SIG-M5 treated with dmso at 0.1 percent for 504 hours (cell line): ENCODE measurements at regions not wholly inside any gene's neighbourhood (a gene's known extent, or its start where the extent isn't known, plus 50 kb on each side); places are given as distances from the start of the nearest gene placed in this dataset.

Experiments used
- DNase-seq: peaks from one replicate; lab custom pipeline; 2025; ENCODE audit not compliant: unreplicated experiment; lab: John Stamatoyannopoulos, UW

DNA sequence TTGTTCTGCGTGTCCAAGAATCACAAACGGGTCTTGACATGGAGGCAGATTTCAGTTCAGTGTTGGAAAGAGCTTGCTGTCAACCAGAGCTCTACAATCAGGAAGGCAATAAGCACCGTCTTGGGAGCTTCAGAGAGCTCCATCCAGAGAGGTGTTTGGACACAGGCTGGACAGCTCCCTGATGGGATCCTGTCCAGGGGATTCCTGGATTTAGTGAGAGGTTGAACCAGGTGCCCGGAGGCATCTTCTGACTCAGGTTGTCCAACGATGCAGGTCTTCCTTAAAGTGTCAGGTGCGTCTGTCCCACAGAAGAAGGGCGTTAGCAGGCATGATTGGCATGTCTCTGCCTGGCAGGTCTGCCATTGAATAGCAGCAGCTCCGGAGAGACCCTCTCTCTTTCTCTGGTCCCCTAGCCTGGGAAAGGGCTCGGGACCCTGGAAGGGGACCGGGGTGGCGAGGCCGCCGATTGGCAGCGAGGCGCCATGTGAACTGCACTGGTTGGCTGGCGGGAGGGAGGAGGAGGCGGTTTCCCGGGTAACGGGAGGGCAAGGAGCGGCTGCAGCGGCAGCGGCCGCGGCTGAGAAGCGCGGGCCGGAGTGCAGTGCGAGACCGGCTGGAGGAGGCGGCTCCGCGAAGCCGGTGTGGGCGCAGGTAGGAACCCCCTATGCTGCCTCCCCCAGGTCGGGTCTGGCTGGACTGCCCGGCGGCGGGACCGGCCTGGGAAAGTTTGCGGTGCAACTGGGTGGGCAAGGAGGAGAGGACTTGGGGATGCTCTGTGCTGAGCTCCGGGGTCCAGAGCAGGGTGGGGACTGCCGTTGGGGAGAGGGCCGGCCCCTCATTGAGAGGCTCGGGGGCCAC is 104.1 kb upstream of the E2F8 start:
- peak; percentile 3 for DNase-seq

DNA sequence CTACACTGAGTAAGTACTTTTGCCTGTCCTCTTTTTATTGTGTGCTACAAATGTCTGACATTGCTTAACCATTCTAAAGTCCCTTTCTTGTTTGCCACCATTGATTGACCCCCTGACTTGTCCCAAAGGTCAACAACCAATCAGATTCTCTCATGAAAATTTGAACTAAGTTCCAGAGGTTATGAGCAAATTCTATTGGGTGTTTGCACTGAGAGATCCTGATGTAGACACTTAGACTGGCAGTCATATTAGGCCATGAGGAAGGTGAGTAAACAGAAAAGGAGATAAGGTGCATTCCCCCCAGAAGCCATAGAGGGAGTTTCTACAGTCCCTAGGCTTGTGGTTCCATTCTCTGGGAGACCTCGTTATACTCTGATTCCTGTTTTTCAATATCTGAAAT is 101.3 kb upstream of the E2F8 start:
- no peak for DNase-seq

DNA sequence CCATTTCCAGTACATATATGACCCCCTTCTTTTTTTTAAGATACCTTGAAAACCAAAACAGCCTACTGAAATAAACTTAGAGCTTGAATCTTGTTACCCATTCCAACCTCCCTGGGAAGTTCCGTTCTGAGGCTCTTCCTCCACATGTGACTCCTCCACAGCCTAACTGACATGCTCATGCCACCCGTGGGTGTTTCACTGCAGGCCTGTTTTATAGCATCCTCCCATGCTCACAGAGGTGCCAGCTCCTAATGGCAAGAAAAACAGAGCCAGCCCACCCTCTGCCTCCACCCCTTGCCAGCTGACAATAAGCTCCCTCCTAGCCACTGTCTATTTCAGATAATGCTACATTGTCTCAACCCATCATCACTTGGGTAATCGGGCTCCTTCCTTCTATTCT is 97.6 kb upstream of the E2F8 start:
- DNase-seq: no peak

DNA sequence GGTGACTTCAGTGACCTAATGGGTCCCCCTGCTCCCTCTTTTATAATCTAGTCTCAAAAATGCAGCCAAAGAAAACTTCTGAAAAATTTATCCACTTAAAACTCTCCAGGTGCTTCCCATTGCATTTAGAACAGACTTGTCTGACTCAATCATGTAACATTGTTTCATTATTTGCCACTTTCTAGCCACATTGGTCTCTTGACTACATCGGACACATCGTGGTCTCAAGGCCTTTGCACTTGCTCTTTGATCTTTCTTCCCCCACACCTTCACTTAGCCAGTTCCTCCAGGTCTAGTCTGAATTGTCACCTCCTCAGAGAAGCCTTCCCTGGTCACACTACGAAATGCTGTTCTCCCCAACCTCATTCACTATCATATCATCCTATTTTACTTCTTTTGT is 97.0 kb upstream of the E2F8 start:
- no peak for DNase-seq

DNA sequence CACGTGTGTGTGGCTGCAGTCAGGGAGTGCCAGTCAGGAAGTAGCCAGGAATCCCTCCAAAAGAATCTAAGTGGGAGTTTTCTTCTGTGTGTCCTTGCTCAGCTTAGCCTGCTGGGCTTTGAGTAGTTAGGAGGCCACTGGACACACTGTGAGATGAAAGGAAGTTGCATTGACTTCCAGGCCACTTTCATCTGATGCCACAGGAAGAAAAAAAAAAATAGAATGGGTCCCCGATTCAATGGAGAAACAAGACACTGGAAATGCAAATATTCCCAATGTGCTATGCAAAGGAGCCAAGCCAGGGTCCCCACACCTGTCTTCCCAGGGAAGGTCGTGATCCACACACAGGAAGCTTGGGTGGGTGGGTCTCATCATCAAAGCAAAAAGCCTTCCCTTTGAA is 95.6 kb upstream of the E2F8 start:
- no peak for DNase-seq

DNA sequence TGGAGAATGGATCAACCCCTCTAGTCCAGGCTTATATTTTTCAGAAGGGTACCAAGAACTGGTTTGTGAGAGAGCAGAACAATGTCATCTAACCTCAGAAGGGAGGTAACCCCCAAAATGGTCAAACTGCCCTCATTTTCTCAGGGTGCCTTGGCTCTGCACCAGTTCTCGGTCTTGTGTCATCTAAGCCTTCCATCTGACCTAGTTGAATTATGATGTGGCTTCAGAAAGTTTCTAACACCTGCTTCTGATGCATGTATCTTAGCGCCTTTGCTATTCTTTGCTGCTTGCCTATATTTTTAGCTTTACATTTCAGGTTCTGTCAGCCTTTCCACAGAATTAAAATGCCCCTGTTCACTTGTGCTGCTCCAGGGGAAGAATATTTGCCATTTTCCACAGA is 91.7 kb upstream of the E2F8 start:
- DNase-seq: no peak

DNA sequence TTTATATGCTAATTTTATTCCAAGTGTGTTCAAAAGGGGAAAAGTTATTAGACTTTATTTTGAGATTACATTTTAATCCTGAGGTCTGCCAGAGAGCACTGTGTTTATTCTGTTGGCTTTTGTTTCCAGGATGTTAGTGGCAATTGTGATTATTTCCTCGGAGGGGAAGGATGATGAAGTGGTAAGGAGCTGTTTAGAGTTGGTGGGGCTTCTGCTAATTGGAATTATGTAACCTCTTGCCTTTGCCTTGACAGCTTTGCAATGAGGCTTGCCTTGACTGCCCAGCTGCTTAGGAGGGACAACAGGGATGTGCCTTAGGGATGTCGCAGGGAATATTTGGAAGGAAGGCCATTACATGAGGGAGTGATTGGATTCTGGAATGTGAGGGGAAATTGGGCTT is 89.7 kb upstream of the E2F8 start:
- no peak for DNase-seq

GRCh38 chr11:19329970-19330369 is 89.2 kb upstream of the E2F8 start:
- DNase-seq: no peak

DNA sequence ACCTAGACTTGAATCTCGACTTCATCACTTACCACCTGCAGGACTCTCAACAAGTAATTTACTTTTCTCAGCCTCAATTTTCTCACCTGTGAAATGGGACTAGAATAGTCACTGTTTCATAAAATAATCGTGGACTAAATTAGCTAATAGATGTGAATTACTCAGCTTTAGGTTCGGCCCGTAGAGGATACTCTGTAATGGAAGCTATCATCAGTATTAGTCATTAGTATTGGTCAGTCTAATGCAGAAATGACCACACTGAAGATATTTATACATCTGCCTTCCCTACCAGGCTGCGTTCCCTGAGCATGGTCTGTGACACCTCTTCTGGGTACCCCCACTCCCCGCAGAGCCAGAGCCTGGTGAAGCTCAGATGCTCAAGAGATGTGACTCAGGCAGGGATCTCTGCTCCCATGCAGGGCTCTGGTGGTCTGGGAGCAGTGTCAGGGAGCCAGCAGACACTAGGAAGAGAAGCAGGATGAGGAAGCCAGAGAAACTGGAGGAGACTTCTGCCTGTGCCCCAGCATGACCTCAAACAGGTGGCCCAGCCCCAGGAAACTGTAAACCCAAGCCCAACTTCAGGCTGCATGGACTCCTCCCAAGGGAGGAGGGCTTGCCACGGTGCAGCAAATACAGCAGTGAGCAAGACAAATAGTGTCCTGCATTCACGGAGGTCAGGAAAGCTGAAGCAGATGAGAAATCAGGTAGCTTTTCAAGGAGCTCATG is 88.0 kb upstream of the E2F8 start:
- DNase-seq: no peak

DNA sequence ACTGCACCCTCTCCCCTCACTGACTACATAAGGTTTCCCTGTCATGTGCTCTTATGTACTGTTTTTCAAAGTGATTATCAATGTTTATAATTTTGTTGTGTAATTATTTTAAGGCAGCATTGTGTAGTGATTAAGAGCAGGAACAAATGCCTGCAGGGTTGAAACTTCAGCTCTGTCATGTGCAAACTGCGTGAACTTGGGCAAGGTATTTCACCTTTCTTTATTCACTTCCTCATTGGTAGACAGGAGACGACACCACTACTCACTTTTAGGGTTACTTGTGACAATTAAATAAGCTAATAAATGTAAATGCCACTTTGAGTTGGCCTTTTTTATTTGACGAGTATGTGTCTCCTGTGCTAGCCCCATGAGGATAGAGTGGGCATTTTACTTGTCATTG is 86.5 kb upstream of the E2F8 start:
- DNase-seq: no peak

GRCh38 chr11:19326499-19326898 is 85.8 kb upstream of the E2F8 start:
- DNase-seq: no peak

DNA sequence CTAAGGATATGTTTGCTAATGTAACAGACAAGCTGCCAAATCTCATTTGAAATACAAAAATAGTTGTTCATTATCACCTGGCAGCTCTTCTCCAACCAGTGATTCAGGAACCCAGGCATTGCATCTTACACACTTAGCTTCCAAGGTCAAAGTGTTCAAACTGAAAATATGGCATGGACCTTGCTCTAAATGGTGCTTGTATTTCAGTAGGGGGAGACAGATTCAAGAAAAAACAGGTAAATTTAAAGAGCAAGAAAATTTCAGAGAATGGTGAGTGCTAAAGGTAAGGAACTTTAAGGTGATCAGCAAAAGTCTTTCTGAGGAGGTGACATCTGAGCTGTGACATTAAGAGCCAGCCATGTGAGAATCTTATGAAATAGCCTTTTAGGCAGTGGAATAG is 82.8 kb upstream of the E2F8 start:
- no peak for DNase-seq

DNA sequence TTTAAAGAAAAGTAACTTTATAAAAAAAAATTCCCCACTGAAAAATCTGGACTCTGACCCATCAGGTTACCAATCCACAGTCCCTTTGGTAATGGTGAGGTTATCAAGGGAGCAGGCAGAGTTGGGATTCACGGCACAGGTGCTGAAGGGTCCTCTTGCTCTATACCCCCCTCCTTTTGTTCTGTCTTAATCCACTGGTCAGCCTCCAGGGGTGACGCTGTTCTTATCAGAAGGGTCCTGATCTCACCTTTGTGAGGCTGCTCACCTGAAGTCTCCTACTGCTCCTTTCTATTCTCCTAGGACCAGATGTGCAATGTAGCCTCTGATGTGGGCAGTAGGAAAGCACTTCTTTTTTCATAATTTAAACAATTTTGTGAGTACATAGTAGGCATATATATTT is 80.6 kb upstream of the E2F8 start:
- no peak for DNase-seq

GRCh38 chr11:19320827-19321226 is 80.1 kb upstream of the E2F8 start:
- DNase-seq: no peak

GRCh38 chr11:19316434-19316833 is 75.7 kb upstream of the E2F8 start:
- DNase-seq: no peak

- DNase-seq: no peak
Observed at GRCh38 chr11:19315511-19315910, 74.8 kb upstream of the E2F8 start.

DNA sequence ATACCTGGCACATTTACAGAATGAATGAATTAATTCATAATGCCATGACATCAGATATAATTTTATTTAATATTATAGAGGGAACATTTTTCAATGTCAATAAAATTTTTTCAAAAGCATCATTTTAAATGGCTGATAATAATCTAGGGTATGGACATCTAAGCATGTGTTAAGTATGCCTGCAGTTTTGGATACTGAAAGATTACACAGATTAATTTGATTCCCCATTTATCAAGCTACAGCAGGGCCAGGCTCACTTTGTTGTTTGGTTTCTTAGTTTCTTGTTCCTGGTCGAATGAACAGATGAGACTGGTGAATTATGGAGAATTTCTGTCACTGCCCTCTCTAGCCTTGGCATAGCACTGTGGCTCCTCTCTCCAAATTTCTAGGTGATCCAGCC is 72.4 kb upstream of the E2F8 start:
- DNase-seq: no peak

GRCh38 chr11:19311308-19312030 is 70.7 kb upstream of the E2F8 start:
- peak; percentile 14 for DNase-seq

DNA sequence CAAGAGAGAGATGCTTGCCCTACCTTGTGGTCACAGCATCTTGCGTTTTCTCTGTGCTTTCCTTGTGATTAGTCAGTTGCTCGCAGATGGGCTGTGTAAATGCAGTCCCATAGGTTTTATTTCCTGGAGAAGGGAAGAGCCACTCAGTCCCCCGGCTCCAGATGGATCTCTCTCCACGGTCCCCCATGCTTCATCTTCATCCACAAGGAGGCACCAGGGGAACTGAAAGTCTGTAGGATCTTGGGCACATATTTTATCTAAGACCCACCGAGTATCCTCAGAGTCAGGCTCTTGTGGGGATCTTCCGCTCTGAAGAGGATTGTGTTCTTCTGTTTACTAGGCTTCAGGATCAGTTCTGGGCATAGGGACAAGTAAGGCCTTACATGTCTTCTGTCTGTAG is 66.8 kb upstream of the E2F8 start:
- no peak for DNase-seq

GRCh38 chr11:19306179-19306944 is 65.6 kb upstream of the E2F8 start:
- no peak for DNase-seq

DNA sequence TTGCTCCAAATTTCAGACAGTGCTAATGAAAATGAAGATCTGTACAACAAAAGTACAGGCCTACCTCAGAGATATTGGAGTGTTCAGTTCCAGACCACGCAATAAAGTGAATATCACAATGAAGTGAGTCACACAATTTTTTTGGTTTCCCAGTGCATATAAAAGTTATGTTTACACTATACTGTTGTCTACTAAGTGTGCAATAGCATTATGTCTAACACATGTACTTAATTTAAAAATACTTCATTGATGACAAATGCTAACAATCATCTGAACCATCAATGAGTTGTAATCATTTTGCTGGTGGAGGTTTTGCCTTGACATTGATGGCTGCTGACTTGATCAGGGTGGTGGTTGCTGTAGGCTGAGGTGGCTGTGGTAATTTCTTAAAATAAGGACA is 60.6 kb upstream of the E2F8 start:
- DNase-seq: no peak
